ENCODE measurements at regions not wholly inside any gene's neighbourhood (a gene's known extent, or its start where the extent isn't known, plus 50 kb on each side); places are given as distances from the start of the nearest gene placed in this dataset.

- no peak overlapping the region for H4K91ac ChIP-seq (replicated peaks; ENCODE audit: insufficient read length, low read length)
- DNase-seq (ENCODE audit: low read depth in 1 of 2, low spot score in 2 of 2) (no peak), FAIRE-seq (no peak)
- no peak overlapping the region for H3K14ac ChIP-seq (ENCODE audit: insufficient read length)
- no peak overlapping the region for H2AFZ ChIP-seq (ENCODE audit: low read length)
- no peak overlapping the region for H2BK12ac ChIP-seq (ENCODE audit: low read depth, low read length)
- 50% methylated on average over 2 of the region's 2 CpGs; no CpG with 5 or more reads in 1 of the 2 experiments for WGBS, 2 experiments (ENCODE audit: extremely low coverage in 1 of 2, insufficient coverage in 1 of 2, insufficient read length in 1 of 2, insufficient replicate concordance in 2 of 2, low coverage in 1 of 2, low lambda C conversion rate in 2 of 2, missing lambda C conversion rate in 1 of 2)
- H3K36me3 ChIP-seq (ENCODE audit: control insufficient read depth in 2 of 4, insufficient read depth in 4 of 4, low read length in 3 of 4): no peaks in the 10 kb centered on the region
- H4K8ac ChIP-seq (ENCODE audit: extremely low read depth, insufficient read depth, low read length): no peak overlapping the region
- no peak overlapping the region for H2BK20ac ChIP-seq (ENCODE audit: low read length)
- no peak overlapping the region for H2BK15ac ChIP-seq (ENCODE audit: low read length)
- POLR2A ChIA-PET (ENCODE audit: partially characterized antibody): no interaction called here
- no peak overlapping the region for H3K23ac ChIP-seq (ENCODE audit: insufficient read length)
- H3K27me3 ChIP-seq (replicated peaks in 1 of 4; ENCODE audit: control insufficient read depth in 3 of 4, extremely low read depth in 1 of 4, insufficient read depth in 3 of 4, low read length in 3 of 4): no peaks in the 10 kb centered on the region
- CTCF ChIA-PET (ENCODE audit: partially characterized antibody): no interaction called here
- no peaks in the 10 kb centered on the region for H3K9me3 ChIP-seq (ENCODE audit: insufficient read depth in 2 of 2, low read depth in 1 of 2, low read length in 1 of 2)
- no peak overlapping the region for H3K4ac ChIP-seq (replicated peaks; ENCODE audit: insufficient read length, low read depth, low read length)
- H3K9ac ChIP-seq (replicated peaks in 1 of 4; ENCODE audit: extremely low read depth in 1 of 4, low read depth in 3 of 4, low read length in 3 of 4): no peak overlapping the region
- H3K79me2 ChIP-seq (ENCODE audit: control insufficient read depth in 1 of 2, insufficient read depth in 2 of 2, low read length in 2 of 2): no peaks in the 10 kb centered on the region
- H3K4me2 ChIP-seq (ENCODE audit: insufficient read depth in 1 of 2, low read depth in 2 of 2, low read length in 2 of 2): no peak overlapping the region
- no peak overlapping the region for H2BK120ac ChIP-seq (replicated peaks; ENCODE audit: low read depth, low read length)
- H4K20me1 ChIP-seq (replicated peaks in 1 of 2; ENCODE audit: control insufficient read depth in 1 of 2, insufficient read depth in 2 of 2, low read length in 2 of 2): no peaks in the 10 kb centered on the region
- no peak overlapping the region for H3K4me3 ChIP-seq (ENCODE audit: extremely low read depth in 1 of 4, insufficient read depth in 2 of 4, low read depth in 3 of 4, low read length in 4 of 4)
- no peak overlapping the region for H3K18ac ChIP-seq (ENCODE audit: extremely low read depth, low read length)
- H3K27ac ChIP-seq (ENCODE audit: low read depth, low read length): no peak overlapping the region
- no peaks in the 10 kb centered on the region for H3K4me1 ChIP-seq (replicated peaks in 1 of 4; ENCODE audit: control insufficient read depth in 3 of 4, insufficient read depth in 4 of 4, low read length in 3 of 4)
- no peaks in the 10 kb centered on the region for H3K23me2 ChIP-seq (ENCODE audit: low read depth, low read length)
- no peak overlapping the region for H2BK5ac ChIP-seq (ENCODE audit: low read depth, low read length)
- no peaks in the 10 kb centered on the region for H3K79me1 ChIP-seq (ENCODE audit: low read depth, low read length)
- no peak overlapping the region for H4K5ac ChIP-seq (ENCODE audit: insufficient read length, low read depth, low read length)
- H3K56ac ChIP-seq (replicated peaks; ENCODE audit: insufficient read length, low read depth, low read length): no peak overlapping the region
- no peak overlapping the region for H2AK5ac ChIP-seq (ENCODE audit: low read depth, low read length)
- TF ChIP-seq EZH2 (IDR thresholded peaks at IDR 0.05; ENCODE audit: low read depth, low read length, severe bottlenecking) (no peak), GABPA (IDR thresholded peaks at IDR 0.05; ENCODE audit: borderline replicate concordance, insufficient read depth, low read length) (no peak), SIN3A (conservative IDR thresholded peaks at IDR 0.05 in 1 of 2, IDR thresholded peaks at IDR 0.05 in 1 of 2; ENCODE audit: low read depth in 1 of 2, low read length in 2 of 2) (no peak), ATF2 (IDR thresholded peaks at IDR 0.05; ENCODE audit: low read length) (no peak), RFX5 (IDR thresholded peaks at IDR 0.05; ENCODE audit: borderline replicate concordance, low read depth, low read length) (no peak), TAF7 (optimal IDR thresholded peaks at IDR 0.05; ENCODE audit: borderline replicate concordance, low read depth, low read length) (no peak), HDAC2 (IDR thresholded peaks at IDR 0.05; ENCODE audit: borderline replicate concordance in 1 of 2, low read depth in 2 of 2, low read length in 2 of 2) (no peak), MAFK (IDR thresholded peaks at IDR 0.05; ENCODE audit: low read depth, low read length) (no peak), SRF (IDR thresholded peaks at IDR 0.05; ENCODE audit: low read depth, low read length) (no peak), CHD1 (IDR thresholded peaks at IDR 0.05; ENCODE audit: low read depth, low read length) (no peak), KDM4A (IDR thresholded peaks at IDR 0.05; ENCODE audit: low read depth, low read length, severe bottlenecking) (no peak), YY1 (IDR thresholded peaks at IDR 0.05; ENCODE audit: low read depth, low read length) (no peak), SIRT6 (IDR thresholded peaks at IDR 0.05; ENCODE audit: low read length) (no peak)
Observed at GRCh38 chr3:104154896-104155295, 1211.8 kb upstream of the ALCAM start.
